Esophagus muscularis mucosa (tissue), 4 donors: ENCODE measurements at regions not wholly inside any gene's neighbourhood (a gene's known extent, or its start where the extent isn't known, plus 50 kb on each side); places are given as distances from the start of the nearest gene placed in this dataset.

Source experiments
- DNase-seq: peaks from one replicate; pipeline ENCODE4 v3.0.0-alpha.2; 2017; ENCODE audit errors: extremely low spot score
- H3K27ac ChIP-seq, 4 donors: fragments of 200-600 bp; sonication (generic); replicated peaks in 1 of 4; 1 replicate in 3 of 4; 2 replicates in 1 of 4; pipeline ENCODE4 v1.5.1; 2016 to 2019; ENCODE audit warnings: mild to moderate bottlenecking in 1 of 4
- H3K27me3 ChIP-seq, 4 donors: fragments of 200-600 bp; sonication (generic); one replicate each; pipeline versions ENCODE4 v1.5.1 to v1.6.0; 2016 to 2019
- H3K36me3 ChIP-seq, 4 donors: fragments of 200-600 bp; sonication (generic); one replicate each; pipeline ENCODE4 v1.5.1; 2016 to 2019
- H3K4me1 ChIP-seq, 4 donors: fragments of 200-600 bp; sonication (generic); one replicate each; pipeline ENCODE4 v1.5.1; 2016 to 2019
- H3K4me3 ChIP-seq, 4 donors: fragments of 200-600 bp; sonication (generic); 1 replicate in 2 of 4; 2 replicates in 2 of 4; pipeline ENCODE4 v1.5.1; 2016 to 2019; ENCODE audit warnings: mild to moderate bottlenecking in 4 of 4, moderate library complexity in 1 of 4
- H3K9me3 ChIP-seq, 4 donors: fragments of 200-600 bp; sonication (generic); 1 replicate in 3 of 4; 2 replicates in 1 of 4; pipeline ENCODE4 v1.5.1; 2016 to 2019
- CTCF ChIP-seq, 3 experiments: fragments of 200-600 bp in 2 of 3; fragments of 450-650 bp in 1 of 3; sonication (generic) in 2 of 3; IDR thresholded peaks; one replicate each; pipeline ENCODE4 v1.5.1; 2017 to 2019; ENCODE audit warnings: antibody characterized with exemption in 3 of 3, mild to moderate bottlenecking in 2 of 3, moderate library complexity in 1 of 3
- EP300 ChIP-seq: sonication (generic); formaldehyde crosslinking; IDR thresholded peaks from one replicate; pipeline ENCODE4 v1.6.1; 2017; ENCODE audit warnings: antibody characterized with exemption
- POLR2A ChIP-seq: fragments of 450-650 bp; IDR thresholded peaks from one replicate; pipeline ENCODE4 v1.6.1; 2017; ENCODE audit warnings: antibody characterized with exemption, moderate library complexity, mild to moderate bottlenecking, low read depth
- POLR2AphosphoS5 ChIP-seq, 2 donors: sonication (generic); formaldehyde crosslinking; IDR thresholded peaks; one replicate each; pipeline ENCODE4 v1.6.1; 2017; ENCODE audit warnings: antibody characterized with exemption in 2 of 2
- WGBS: methylation state at CpG from one replicate; pipeline ENCODE4 v1.1.5; 2018; 5-methylcytosine and 5-hydroxymethylcytosine counted together
- intact Hi-C: fragments of 100-400 bp; cut with DNase I; formaldehyde crosslinking; loops from one replicate; pipeline ENCODE4 v1.15.1; 2023

GRCh38 chr13:83692800-83693199 is 189.5 kb downstream of the SLITRK1 start:
- DNase-seq = no peak
- H3K4me1 ChIP-seq = no peaks in the 10 kb centered on the region
- no peaks in the 10 kb centered on the region for H3K36me3 ChIP-seq
- WGBS = 63% methylated on average over 2 of the region's 2 CpGs
- no peaks in the 10 kb centered on the region for H3K9me3 ChIP-seq
- TF ChIP-seq POLR2A = no peak
- no peak for TF ChIP-seq CTCF (IDR thresholded peaks at IDR 0.05)
- no peak for TF ChIP-seq POLR2AphosphoS5 (IDR thresholded peaks at IDR 0.05)
- TF ChIP-seq EP300 = no peak
- no peak overlapping the region for H3K4me3 ChIP-seq
- intact Hi-C loops = no loop called here
- H3K27me3 ChIP-seq = no peaks in the 10 kb centered on the region
- H3K27ac ChIP-seq = no peak overlapping the region

GRCh38 chr13:83691966-83692365 is 190.3 kb downstream of the SLITRK1 start:
- no peaks in the 10 kb centered on the region for H3K9me3 ChIP-seq
- H3K27ac ChIP-seq = no peak overlapping the region
- H3K4me3 ChIP-seq = no peak overlapping the region
- no peaks in the 10 kb centered on the region for H3K27me3 ChIP-seq
- no peaks in the 10 kb centered on the region for H3K36me3 ChIP-seq
- TF ChIP-seq EP300 (no peak), POLR2A (no peak), POLR2AphosphoS5 (IDR thresholded peaks at IDR 0.05) (no peak), CTCF (IDR thresholded peaks at IDR 0.05) (no peak)
- no peak for DNase-seq
- intact Hi-C loops = no loop called here
- 71% methylated on average over 1 of the region's 1 CpG for WGBS
- H3K4me1 ChIP-seq = no peaks in the 10 kb centered on the region

- DNase-seq = no peak
- no peaks in the 10 kb centered on the region for H3K4me1 ChIP-seq
- H3K9me3 ChIP-seq = no peaks in the 10 kb centered on the region
- no peak overlapping the region for H3K4me3 ChIP-seq
- no peak for TF ChIP-seq EP300
- no peak for TF ChIP-seq CTCF (IDR thresholded peaks at IDR 0.05)
- TF ChIP-seq POLR2A = no peak
- no peak for TF ChIP-seq POLR2AphosphoS5 (IDR thresholded peaks at IDR 0.05)
- H3K27me3 ChIP-seq = no peaks in the 10 kb centered on the region
- H3K27ac ChIP-seq = no peak overlapping the region
- intact Hi-C loops = no loop called here
- 75% methylated on average over 1 of the region's 1 CpG for WGBS
- no peaks in the 10 kb centered on the region for H3K36me3 ChIP-seq
Observed at GRCh38 chr13:83681547-83681946, 200.7 kb downstream of the SLITRK1 start.

- Histone ChIP-seq H3K9me3 (no peaks in the 10 kb centered on the region), H3K27me3 (no peaks in the 10 kb centered on the region), H3K4me1 (no peaks in the 10 kb centered on the region), H3K36me3 (no peaks in the 10 kb centered on the region), H3K27ac (no peak overlapping the region), H3K4me3 (no peak overlapping the region)
- intact Hi-C loops = loop anchor here (5.0 kb wide), 1 partner anchor 501 kb away; no protein-coding TSS in a partner anchor
- TF ChIP-seq EP300 (no peak), CTCF (IDR thresholded peaks at IDR 0.05) (no peak), POLR2AphosphoS5 (IDR thresholded peaks at IDR 0.05) (no peak), POLR2A (no peak)
- DNase-seq = no peak
Observed at GRCh38 chr13:83677985-83678384, 204.3 kb downstream of the SLITRK1 start.

- Histone ChIP-seq H3K36me3 (no peaks in the 10 kb centered on the region), H3K4me1 (no peaks in the 10 kb centered on the region), H3K4me3 (no peak overlapping the region), H3K9me3 (no peaks in the 10 kb centered on the region), H3K27ac (no peak overlapping the region), H3K27me3 (no peaks in the 10 kb centered on the region)
- no peak for TF ChIP-seq CTCF (IDR thresholded peaks at IDR 0.05)
- no peak for TF ChIP-seq POLR2A
- no peak for TF ChIP-seq EP300
- TF ChIP-seq POLR2AphosphoS5 (IDR thresholded peaks at IDR 0.05) = no peak
- intact Hi-C loops = no loop called here
- WGBS = 89% methylated on average over 2 of the region's 2 CpGs
- no peak for DNase-seq
Observed at GRCh38 chr13:83672612-83673011, 209.7 kb downstream of the SLITRK1 start.
